Inflammatory macrophage treated with lipopolysaccharide for 1 hour (primary cell): ENCODE measurements at regions not wholly inside any gene's neighbourhood (a gene's known extent, or its start where the extent isn't known, plus 50 kb on each side); places are given as distances from the start of the nearest gene placed in this dataset.
A peak's percentile ranks its signal among the peaks of the same experiment; 100 is the strongest.

Source experiments
- DNase-seq, 2 donors: peaks; one replicate each; pipeline ENCODE4 v3.0.0-alpha.2; 2020 to 2022

DNA sequence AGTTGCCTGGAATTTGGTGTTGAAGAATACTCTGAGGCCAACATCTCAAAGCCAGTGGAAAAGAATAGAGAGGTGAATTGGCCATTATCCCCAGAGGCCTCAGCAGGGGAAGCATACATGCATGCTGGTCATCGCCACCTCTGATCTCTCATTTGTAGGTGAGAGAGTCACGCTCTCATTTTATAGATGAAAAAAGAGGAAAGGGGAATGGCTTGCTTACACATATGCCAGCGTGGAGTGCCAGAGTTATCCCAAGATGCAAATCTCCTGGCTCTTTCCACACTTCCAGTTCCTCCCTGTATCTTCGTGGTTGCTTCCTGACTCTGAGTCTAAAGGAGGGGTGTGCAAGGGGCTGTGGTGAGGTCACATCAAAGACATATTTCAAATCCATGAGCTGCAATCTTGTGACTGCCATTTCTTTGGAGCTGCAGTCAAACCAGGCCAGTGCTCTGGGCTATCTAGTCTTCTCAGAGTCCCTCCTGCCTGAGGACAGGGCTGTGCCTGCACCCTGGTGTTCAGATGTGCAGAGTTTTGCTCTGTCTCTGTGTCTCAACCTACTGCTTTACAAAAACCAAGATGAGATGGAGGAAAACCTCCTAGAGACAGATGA is 324.7 kb downstream of the MYCN start:
- DNase-seq = no peak

DNA sequence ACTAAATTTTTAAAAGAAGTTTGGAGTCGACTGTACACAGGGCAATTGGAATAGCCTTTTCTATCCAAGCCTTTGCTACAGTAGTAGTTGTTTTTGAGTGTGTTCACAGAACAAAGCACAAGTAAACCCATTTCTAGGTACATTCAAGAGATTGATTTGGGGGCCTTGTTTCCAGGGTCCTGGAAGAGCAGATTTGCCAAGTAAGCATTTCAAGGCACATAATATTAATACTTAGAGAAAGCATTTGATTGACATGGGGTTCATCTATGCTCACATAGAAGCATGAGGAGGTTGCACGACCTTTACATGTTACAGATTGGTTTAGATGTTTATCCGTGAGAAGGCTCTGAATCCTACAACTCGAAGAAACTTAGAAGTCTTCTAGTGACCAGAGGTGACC is 324.1 kb downstream of the MYCN start:
- DNase-seq = no peak

GRCh38 chr2:16263241-16263890 is 323.0 kb downstream of the MYCN start:
- no peak for DNase-seq

- DNase-seq = no peak
These were observed 322.3 kb downstream of the MYCN start for GRCh38 chr2:16262526-16263178.

GRCh38 chr2:16261791-16262190 is 321.4 kb downstream of the MYCN start:
- DNase-seq = no peak

DNA sequence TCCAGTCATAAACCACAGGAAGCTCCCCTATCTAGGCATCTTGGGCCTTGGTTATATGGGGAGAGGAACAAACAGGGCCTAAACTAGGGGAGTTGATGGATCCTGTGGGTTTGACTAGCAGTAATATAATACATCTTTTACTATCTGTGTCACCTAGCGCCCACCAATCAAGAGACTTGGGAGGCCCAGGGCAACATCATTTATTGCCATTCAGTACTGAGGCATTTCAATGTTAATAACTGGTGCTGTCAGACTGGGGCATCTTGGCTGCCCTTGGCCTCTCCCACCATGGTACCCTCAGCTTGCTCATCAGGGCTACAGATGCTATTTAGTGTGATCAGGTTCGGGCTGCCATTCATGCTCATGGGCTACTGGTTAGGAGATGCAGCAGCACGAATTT is 320.7 kb downstream of the MYCN start:
- DNase-seq = no peak

GRCh38 chr2:16260041-16260830 is 319.9 kb downstream of the MYCN start:
- DNase-seq = peak; percentile 3 to 10

- no peak for DNase-seq
These were observed 318.7 kb downstream of the MYCN start for GRCh38 chr2:16259010-16259409.

DNA sequence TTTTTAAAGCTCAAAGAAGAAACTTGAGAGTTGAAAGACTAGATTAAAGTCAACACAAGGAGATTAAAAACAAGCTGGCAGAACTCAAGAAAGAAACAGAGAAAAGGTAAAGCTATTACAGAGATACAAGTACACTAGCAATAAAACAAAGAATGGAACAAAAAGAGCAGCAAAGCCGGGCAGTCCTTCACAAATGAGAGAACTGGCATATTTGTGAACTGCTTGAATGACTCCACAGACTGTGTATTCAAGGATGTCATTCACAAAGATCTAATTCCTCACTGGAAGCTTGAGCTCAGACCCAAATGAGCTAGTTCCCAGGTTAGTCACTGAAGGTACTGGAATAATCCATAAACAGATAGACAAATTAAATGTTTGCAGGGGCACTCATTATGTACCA is 318.0 kb downstream of the MYCN start:
- DNase-seq = no peak

DNA sequence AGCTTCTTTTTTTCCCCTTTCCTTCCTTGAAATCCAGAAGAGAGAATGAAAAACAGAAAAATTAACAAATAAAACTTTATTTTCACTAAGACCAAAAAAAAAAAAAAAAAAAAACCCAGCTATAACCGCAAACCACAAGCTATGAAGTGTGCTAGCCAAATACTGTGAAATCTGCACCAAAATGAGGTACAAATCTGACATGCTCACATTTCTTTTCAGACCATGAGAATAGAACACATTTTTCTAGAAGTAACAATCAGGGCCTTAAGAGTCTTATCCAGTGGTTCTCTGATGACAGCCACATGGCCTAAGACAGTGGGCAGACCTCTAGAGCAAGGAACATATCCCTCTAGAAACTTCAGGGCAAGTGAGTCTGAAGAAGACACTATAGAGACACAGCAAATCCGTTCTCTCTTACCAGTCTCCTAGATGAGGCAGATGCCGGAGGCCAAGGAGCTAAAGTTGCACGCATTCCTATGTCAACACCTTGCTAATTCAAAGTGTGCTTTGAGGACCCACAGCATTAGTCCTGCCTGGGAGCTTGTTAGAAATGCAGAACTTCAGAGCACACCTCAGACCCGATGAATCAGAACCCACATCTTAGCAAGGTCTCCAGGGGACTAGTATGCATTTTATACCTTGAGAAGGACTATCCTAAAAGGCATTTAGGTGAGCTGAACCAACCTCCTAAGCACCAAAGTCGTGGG is 317.1 kb downstream of the MYCN start:
- DNase-seq = no peak

- DNase-seq = no peak
These were observed 316.4 kb downstream of the MYCN start for GRCh38 chr2:16256601-16257321.

- no peak for DNase-seq
These were observed 314.8 kb downstream of the MYCN start for GRCh38 chr2:16255120-16255519.

DNA sequence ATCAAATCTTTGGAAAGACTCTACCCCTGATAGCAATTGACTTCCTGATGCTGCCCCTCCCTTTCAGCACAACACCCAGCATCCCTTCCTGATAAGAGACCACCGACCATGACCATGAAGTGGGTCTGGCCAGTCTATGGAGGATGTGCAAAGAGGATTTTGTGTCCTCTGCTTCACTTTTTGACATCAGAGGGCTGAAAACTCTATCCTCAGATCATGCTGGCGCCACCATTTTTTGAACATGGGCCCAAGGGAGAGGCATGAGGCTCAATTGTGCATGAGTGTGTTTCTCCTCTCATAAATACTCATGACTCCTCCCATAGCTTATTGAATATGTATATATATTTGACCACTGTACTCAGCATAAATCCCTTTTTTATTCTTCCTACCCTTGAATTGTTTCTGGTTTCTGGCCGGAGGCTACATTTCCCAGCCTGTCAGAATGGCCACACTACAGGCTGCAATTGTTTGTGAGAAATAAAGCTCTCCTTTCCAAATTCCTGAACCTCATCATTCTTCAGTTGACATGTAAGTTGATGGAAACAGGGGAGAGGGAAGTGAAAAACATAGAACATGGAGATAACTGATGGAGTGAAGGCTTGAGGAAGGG is 314.1 kb downstream of the MYCN start:
- DNase-seq = no peak

DNA sequence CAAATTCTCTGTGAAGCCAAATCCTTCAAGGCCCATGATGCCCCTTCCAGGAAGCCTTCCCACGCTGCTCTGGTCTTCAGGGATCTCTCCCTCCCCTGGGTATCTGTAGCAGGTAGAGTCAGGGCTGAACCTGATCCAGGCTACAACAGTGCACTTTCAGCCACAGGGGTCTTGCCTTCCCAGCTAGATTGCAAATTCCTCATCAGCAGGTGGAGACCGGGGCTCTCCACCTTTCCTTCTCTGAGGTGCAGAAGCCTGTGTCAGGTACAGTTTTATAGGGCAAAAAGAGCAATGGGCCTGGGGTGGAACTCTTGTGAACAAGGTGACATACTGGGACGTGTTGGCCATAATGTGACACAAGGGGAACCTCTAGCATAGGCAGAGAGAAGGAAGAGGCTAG is 312.9 kb downstream of the MYCN start:
- no peak for DNase-seq

DNA sequence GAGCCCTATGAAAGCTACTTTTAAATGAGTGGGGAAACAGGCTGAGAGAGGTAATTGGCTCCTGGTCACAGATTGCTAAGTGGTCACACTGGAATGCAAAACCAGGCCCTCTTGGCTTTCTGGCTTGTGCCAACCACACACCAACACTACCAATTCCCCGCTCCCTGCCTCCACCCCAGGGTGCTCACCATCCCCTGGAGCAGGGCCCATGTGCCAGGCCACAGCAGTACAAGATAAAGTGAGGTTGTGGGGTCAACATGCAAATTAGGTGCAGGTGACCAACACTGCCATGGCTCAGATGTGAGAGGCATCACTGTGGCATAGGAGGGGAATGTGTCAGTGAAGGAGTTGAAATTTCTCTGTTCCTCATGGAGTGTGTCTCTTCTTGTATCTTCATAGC is 312.5 kb downstream of the MYCN start:
- DNase-seq = no peak

- DNase-seq = no peak
These were observed 311.9 kb downstream of the MYCN start for GRCh38 chr2:16252251-16252650.

- no peak for DNase-seq
These were observed 311.3 kb downstream of the MYCN start for GRCh38 chr2:16251511-16252225.

DNA sequence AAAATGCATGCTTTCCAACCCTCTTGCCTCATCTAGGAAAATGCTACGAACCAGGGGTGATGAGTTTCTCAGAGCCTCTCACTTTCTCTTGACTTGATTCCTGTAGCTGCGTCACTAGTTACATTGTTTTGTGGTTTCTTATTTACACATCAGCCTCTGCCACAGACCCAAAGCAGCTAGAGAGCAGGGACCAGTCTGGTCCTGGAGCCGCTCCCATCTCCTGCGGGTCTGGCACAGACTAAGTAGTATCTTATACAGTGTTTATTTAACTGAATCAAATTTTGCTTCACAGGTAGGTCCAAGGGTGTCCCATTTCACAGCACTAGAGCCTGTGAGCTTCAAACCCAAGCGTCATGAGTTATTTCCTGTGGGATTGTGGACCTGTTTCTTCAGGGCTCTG is 310.5 kb downstream of the MYCN start:
- no peak for DNase-seq

DNA sequence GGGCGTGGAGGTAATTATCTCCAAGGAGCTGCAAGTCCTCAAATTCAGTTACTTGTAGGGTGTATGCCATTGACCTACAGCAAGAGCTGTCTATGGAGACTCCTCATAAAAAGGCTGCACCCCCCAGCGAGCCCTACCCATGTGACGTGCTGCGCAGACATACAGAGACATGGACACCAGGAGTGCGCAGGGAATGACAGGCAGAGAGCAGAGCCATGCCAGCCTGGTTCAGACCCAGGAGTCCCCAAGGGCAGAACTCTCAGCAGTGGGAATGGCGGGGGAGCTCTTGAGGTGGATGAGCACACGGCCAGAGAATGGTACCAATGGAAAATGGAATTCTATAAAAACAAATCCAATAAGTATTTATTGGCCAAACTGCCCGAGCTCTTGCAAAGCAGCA is 310.1 kb downstream of the MYCN start:
- no peak for DNase-seq

DNA sequence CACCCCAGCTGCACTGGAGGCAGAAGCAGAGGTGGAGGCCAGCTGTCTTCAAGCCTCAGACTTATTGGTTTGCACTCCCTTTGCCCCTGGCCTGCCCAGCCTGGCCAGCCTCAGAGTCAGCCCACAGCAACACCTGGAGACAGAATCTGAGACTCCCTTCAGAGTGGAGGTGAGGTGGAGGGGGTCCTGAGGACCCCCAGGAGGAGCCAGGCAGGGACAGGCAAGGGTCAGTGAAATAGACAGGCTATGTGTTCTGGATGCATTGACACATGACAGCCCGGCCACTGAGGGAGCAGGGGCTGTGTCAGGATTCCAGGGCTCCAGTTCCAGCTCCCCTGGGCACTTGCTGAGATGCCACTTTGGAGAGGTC is 309.7 kb downstream of the MYCN start:
- no peak for DNase-seq
